ENCODE measurements at regions not wholly inside any gene's neighbourhood (a gene's known extent, or its start where the extent isn't known, plus 50 kb on each side); places are given as distances from the start of the nearest gene placed in this dataset.

DNA sequence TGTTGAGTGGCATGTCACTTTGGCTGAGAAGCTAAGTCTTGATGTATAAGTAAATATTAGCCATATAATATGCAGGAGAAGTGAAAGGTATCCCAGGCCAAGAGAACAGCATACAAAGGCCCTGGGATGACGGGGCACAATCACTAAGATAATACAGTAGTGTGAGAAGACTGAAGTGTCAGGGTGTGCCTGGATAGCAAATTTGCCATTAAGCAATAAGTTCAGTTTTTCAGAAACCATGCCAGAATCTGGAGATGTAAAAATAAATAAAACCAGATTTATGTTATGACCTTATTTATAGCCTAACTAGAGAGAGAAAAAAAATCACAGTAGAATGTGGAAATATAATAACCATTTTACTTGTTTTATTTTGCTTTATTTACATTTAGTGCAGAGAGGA is 1858.7 kb upstream of the CELF4 start:
- Histone ChIP-seq H3K27me3 (ENCODE audit: control insufficient read depth in 1 of 2, insufficient read depth in 2 of 2, low read length in 2 of 2) (no peaks in the 10 kb centered on the region), H3K27ac (ENCODE audit: low read depth in 2 of 2, low read length in 1 of 2) (no peak overlapping the region), H3K4me3 (ENCODE audit: low read depth in 1 of 2, low read length in 2 of 2) (no peak overlapping the region), H3K9me3 (ENCODE audit: control insufficient read depth in 2 of 2, insufficient read depth in 1 of 2, low read depth in 1 of 2, low read length in 1 of 2) (no peaks in the 10 kb centered on the region), H3K4me1 (ENCODE audit: control insufficient read depth in 2 of 2, insufficient read depth in 2 of 2, low read length in 1 of 2) (no peaks in the 10 kb centered on the region), H3K36me3 (ENCODE audit: control insufficient read depth in 2 of 2, insufficient read depth in 2 of 2, low read length in 1 of 2) (no peaks in the 10 kb centered on the region)
- WGBS, 2 donors = 78 to 85% methylated on average over 1 of the region's 1 CpG

- no peak overlapping the region for H3K27ac ChIP-seq (ENCODE audit: low read depth in 2 of 2, low read length in 1 of 2)
- H3K36me3 ChIP-seq (ENCODE audit: control insufficient read depth in 2 of 2, insufficient read depth in 2 of 2, low read length in 1 of 2) = no peaks in the 10 kb centered on the region
- no peaks in the 10 kb centered on the region for H3K27me3 ChIP-seq (ENCODE audit: control insufficient read depth in 1 of 2, insufficient read depth in 2 of 2, low read length in 2 of 2)
- 76 to 84% methylated on average over 3 of the region's 3 CpGs for WGBS, 2 donors
- no peaks in the 10 kb centered on the region for H3K4me1 ChIP-seq (ENCODE audit: control insufficient read depth in 2 of 2, insufficient read depth in 2 of 2, low read length in 1 of 2)
- H3K9me3 ChIP-seq (ENCODE audit: control insufficient read depth in 2 of 2, insufficient read depth in 1 of 2, low read depth in 1 of 2, low read length in 1 of 2) = no peaks in the 10 kb centered on the region
- no peak overlapping the region for H3K4me3 ChIP-seq (ENCODE audit: low read depth in 1 of 2, low read length in 2 of 2)
These were observed 1855.7 kb upstream of the CELF4 start for GRCh38 chr18:39421276-39421675.

DNA sequence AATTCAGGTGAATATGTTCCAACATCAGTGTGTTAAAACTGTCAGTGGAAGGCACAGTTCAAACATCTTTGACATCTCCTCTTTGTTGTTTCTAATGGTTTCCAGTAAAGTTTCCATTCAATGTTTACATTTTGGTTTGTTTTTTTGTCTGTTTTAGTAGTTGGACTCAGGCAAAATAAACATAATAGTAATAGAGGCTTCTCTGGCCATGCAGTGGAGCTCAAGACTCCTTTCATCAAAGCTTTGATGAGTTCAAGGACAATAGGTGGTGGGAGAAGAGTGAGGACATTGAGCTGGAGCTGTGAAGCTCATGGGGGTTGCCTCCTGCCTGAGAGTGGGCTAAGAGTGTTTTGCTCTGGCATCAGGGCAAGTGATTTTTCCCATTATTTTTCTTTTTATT is 1853.7 kb upstream of the CELF4 start:
- Histone ChIP-seq H3K9me3 (ENCODE audit: control insufficient read depth in 2 of 2, insufficient read depth in 1 of 2, low read depth in 1 of 2, low read length in 1 of 2) (no peaks in the 10 kb centered on the region), H3K27me3 (ENCODE audit: control insufficient read depth in 1 of 2, insufficient read depth in 2 of 2, low read length in 2 of 2) (no peaks in the 10 kb centered on the region), H3K4me1 (ENCODE audit: control insufficient read depth in 2 of 2, insufficient read depth in 2 of 2, low read length in 1 of 2) (no peaks in the 10 kb centered on the region), H3K4me3 (ENCODE audit: low read depth in 1 of 2, low read length in 2 of 2) (no peak overlapping the region), H3K27ac (ENCODE audit: low read depth in 2 of 2, low read length in 1 of 2) (no peak overlapping the region), H3K36me3 (ENCODE audit: control insufficient read depth in 2 of 2, insufficient read depth in 2 of 2, low read length in 1 of 2) (no peaks in the 10 kb centered on the region)

GRCh38 chr18:39415471-39415870 is 1849.9 kb upstream of the CELF4 start:
- Histone ChIP-seq H3K4me1 (ENCODE audit: control insufficient read depth in 2 of 2, insufficient read depth in 2 of 2, low read length in 1 of 2) (no peaks in the 10 kb centered on the region), H3K9me3 (ENCODE audit: control insufficient read depth in 2 of 2, insufficient read depth in 1 of 2, low read depth in 1 of 2, low read length in 1 of 2) (no peaks in the 10 kb centered on the region), H3K27ac (ENCODE audit: low read depth in 2 of 2, low read length in 1 of 2) (no peak overlapping the region), H3K27me3 (ENCODE audit: control insufficient read depth in 1 of 2, insufficient read depth in 2 of 2, low read length in 2 of 2) (no peaks in the 10 kb centered on the region), H3K36me3 (ENCODE audit: control insufficient read depth in 2 of 2, insufficient read depth in 2 of 2, low read length in 1 of 2) (no peaks in the 10 kb centered on the region), H3K4me3 (ENCODE audit: low read depth in 1 of 2, low read length in 2 of 2) (no peak overlapping the region)
- WGBS, 2 donors = 90 to 96% methylated on average over 4 of the region's 4 CpGs

- Histone ChIP-seq H3K27me3 (ENCODE audit: control insufficient read depth in 1 of 2, insufficient read depth in 2 of 2, low read length in 2 of 2) (no peaks in the 10 kb centered on the region), H3K36me3 (ENCODE audit: control insufficient read depth in 2 of 2, insufficient read depth in 2 of 2, low read length in 1 of 2) (no peaks in the 10 kb centered on the region), H3K4me1 (ENCODE audit: control insufficient read depth in 2 of 2, insufficient read depth in 2 of 2, low read length in 1 of 2) (no peaks in the 10 kb centered on the region), H3K4me3 (ENCODE audit: low read depth in 1 of 2, low read length in 2 of 2) (no peak overlapping the region), H3K27ac (ENCODE audit: low read depth in 2 of 2, low read length in 1 of 2) (no peak overlapping the region), H3K9me3 (ENCODE audit: control insufficient read depth in 2 of 2, insufficient read depth in 1 of 2, low read depth in 1 of 2, low read length in 1 of 2) (no peaks in the 10 kb centered on the region)
- 67 to 68% methylated on average over 4 of the region's 4 CpGs for WGBS, 2 donors
These were observed 1848.6 kb upstream of the CELF4 start for GRCh38 chr18:39414009-39414700.

GRCh38 chr18:39406941-39407340 is 1841.3 kb upstream of the CELF4 start:
- 73 to 86% methylated on average over 3 of the region's 3 CpGs for WGBS, 2 donors
- no peaks in the 10 kb centered on the region for H3K36me3 ChIP-seq (ENCODE audit: control insufficient read depth in 2 of 2, insufficient read depth in 2 of 2, low read length in 1 of 2)
- no peaks in the 10 kb centered on the region for H3K27me3 ChIP-seq (ENCODE audit: control insufficient read depth in 1 of 2, insufficient read depth in 2 of 2, low read length in 2 of 2)
- H3K4me3 ChIP-seq (ENCODE audit: low read depth in 1 of 2, low read length in 2 of 2) = no peak overlapping the region
- H3K4me1 ChIP-seq (ENCODE audit: control insufficient read depth in 2 of 2, insufficient read depth in 2 of 2, low read length in 1 of 2) = no peaks in the 10 kb centered on the region
- H3K27ac ChIP-seq (ENCODE audit: low read depth in 2 of 2, low read length in 1 of 2) = no peak overlapping the region
- no peaks in the 10 kb centered on the region for H3K9me3 ChIP-seq (ENCODE audit: control insufficient read depth in 2 of 2, insufficient read depth in 1 of 2, low read depth in 1 of 2, low read length in 1 of 2)

GRCh38 chr18:39403121-39403520 is 1837.5 kb upstream of the CELF4 start:
- 72 to 77% methylated on average over 2 of the region's 2 CpGs for WGBS, 2 donors

GRCh38 chr18:39399662-39400061 is 1834.1 kb upstream of the CELF4 start:
- Histone ChIP-seq H3K27me3 (ENCODE audit: control insufficient read depth in 1 of 2, insufficient read depth in 2 of 2, low read length in 2 of 2) (no peaks in the 10 kb centered on the region), H3K27ac (ENCODE audit: low read depth in 2 of 2, low read length in 1 of 2) (no peak overlapping the region), H3K4me3 (ENCODE audit: low read depth in 1 of 2, low read length in 2 of 2) (no peak overlapping the region), H3K9me3 (ENCODE audit: control insufficient read depth in 2 of 2, insufficient read depth in 1 of 2, low read depth in 1 of 2, low read length in 1 of 2) (no peaks in the 10 kb centered on the region), H3K4me1 (ENCODE audit: control insufficient read depth in 2 of 2, insufficient read depth in 2 of 2, low read length in 1 of 2) (no peaks in the 10 kb centered on the region), H3K36me3 (ENCODE audit: control insufficient read depth in 2 of 2, insufficient read depth in 2 of 2, low read length in 1 of 2) (no peaks in the 10 kb centered on the region)
- 80 to 87% methylated on average over 1 of the region's 1 CpG for WGBS, 2 donors

More at GRCh38 chr18:39403121-39403520, 1837.5 kb upstream of the CELF4 start:
- Histone ChIP-seq H3K4me1 (ENCODE audit: control insufficient read depth in 2 of 2, insufficient read depth in 2 of 2, low read length in 1 of 2) (no peaks in the 10 kb centered on the region), H3K27ac (ENCODE audit: low read depth in 2 of 2, low read length in 1 of 2) (no peak overlapping the region), H3K27me3 (ENCODE audit: control insufficient read depth in 1 of 2, insufficient read depth in 2 of 2, low read length in 2 of 2) (no peaks in the 10 kb centered on the region), H3K4me3 (ENCODE audit: low read depth in 1 of 2, low read length in 2 of 2) (no peak overlapping the region), H3K9me3 (ENCODE audit: control insufficient read depth in 2 of 2, insufficient read depth in 1 of 2, low read depth in 1 of 2, low read length in 1 of 2) (no peaks in the 10 kb centered on the region), H3K36me3 (ENCODE audit: control insufficient read depth in 2 of 2, insufficient read depth in 2 of 2, low read length in 1 of 2) (no peaks in the 10 kb centered on the region)

- no peak overlapping the region for H3K4me3 ChIP-seq (ENCODE audit: low read depth in 1 of 2, low read length in 2 of 2)
- no peaks in the 10 kb centered on the region for H3K27me3 ChIP-seq (ENCODE audit: control insufficient read depth in 1 of 2, insufficient read depth in 2 of 2, low read length in 2 of 2)
- H3K36me3 ChIP-seq (ENCODE audit: control insufficient read depth in 2 of 2, insufficient read depth in 2 of 2, low read length in 1 of 2) = no peaks in the 10 kb centered on the region
- no peaks in the 10 kb centered on the region for H3K9me3 ChIP-seq (ENCODE audit: control insufficient read depth in 2 of 2, insufficient read depth in 1 of 2, low read depth in 1 of 2, low read length in 1 of 2)
- H3K4me1 ChIP-seq (ENCODE audit: control insufficient read depth in 2 of 2, insufficient read depth in 2 of 2, low read length in 1 of 2) = no peaks in the 10 kb centered on the region
- 88 to 97% methylated on average over 1 of the region's 1 CpG for WGBS, 2 donors
- H3K27ac ChIP-seq (ENCODE audit: low read depth in 2 of 2, low read length in 1 of 2) = no peak overlapping the region
These were observed 1830.6 kb upstream of the CELF4 start for GRCh38 chr18:39396168-39396567.

- H3K27ac ChIP-seq (ENCODE audit: low read depth in 2 of 2, low read length in 1 of 2) = no peak overlapping the region
- no peak overlapping the region for H3K4me3 ChIP-seq (ENCODE audit: low read depth in 1 of 2, low read length in 2 of 2)
- 77 to 78% methylated on average over 6 of the region's 6 CpGs for WGBS, 2 donors
- no peaks in the 10 kb centered on the region for H3K27me3 ChIP-seq (ENCODE audit: control insufficient read depth in 1 of 2, insufficient read depth in 2 of 2, low read length in 2 of 2)
- no peaks in the 10 kb centered on the region for H3K36me3 ChIP-seq (ENCODE audit: control insufficient read depth in 2 of 2, insufficient read depth in 2 of 2, low read length in 1 of 2)
- no peaks in the 10 kb centered on the region for H3K4me1 ChIP-seq (ENCODE audit: control insufficient read depth in 2 of 2, insufficient read depth in 2 of 2, low read length in 1 of 2)
- peaks cover 0 to 3% of the 10 kb centered on the region in 2 donors for H3K9me3 ChIP-seq (ENCODE audit: control insufficient read depth in 2 of 2, insufficient read depth in 1 of 2, low read depth in 1 of 2, low read length in 1 of 2)
These were observed 1824.3 kb upstream of the CELF4 start for GRCh38 chr18:39389800-39390379.

Data from esophagus (tissue), 2 donors.